DND-41 (cell line): ENCODE measurements at regions not wholly inside any gene's neighbourhood (a gene's known extent, or its start where the extent isn't known, plus 50 kb on each side); places are given as distances from the start of the nearest gene placed in this dataset.

Source experiments
- ATAC-seq: fragments of 200-7000 bp; cut with Tn5 transposase; 3 replicates; pipeline ENCODE4 v1.9.1; 2021; ENCODE audit warnings: low read depth; ENCODE audit not compliant: insufficient read depth
- DNase-seq: peaks from one replicate; pipeline ENCODE4 v3.0.0-alpha.2; 2020
- H2AFZ ChIP-seq: 2 replicates; pipeline ENCODE4 v1.6.0; 2012; ENCODE audit warnings: low read depth, low read length
- H3K27ac ChIP-seq: 2 replicates; pipeline ENCODE4 v1.5.1; 2012; ENCODE audit warnings: low read length, inconsistent platforms
- H3K27me3 ChIP-seq: fragments of 200-600 bp; sonication (generic); 2 replicates; pipeline ENCODE4 v1.6.0; 2012; ENCODE audit warnings: low read length, mild to moderate bottlenecking, inconsistent platforms; ENCODE audit not compliant: insufficient read depth, poor library complexity
- H3K36me3 ChIP-seq: 2 replicates; pipeline ENCODE4 v1.5.1; 2012; ENCODE audit warnings: low read length, inconsistent platforms; ENCODE audit not compliant: insufficient read depth
- H3K4me1 ChIP-seq: 2 replicates; pipeline ENCODE4 v1.5.1; 2012; ENCODE audit warnings: mild to moderate bottlenecking, low read length; ENCODE audit not compliant: insufficient read depth
- H3K4me2 ChIP-seq: 2 replicates; pipeline ENCODE4 v1.6.0; 2012; ENCODE audit warnings: mild to moderate bottlenecking, moderate library complexity, low read length, inconsistent platforms; ENCODE audit not compliant: insufficient read depth
- H3K4me3 ChIP-seq, 2 experiments: fragments of 200-600 bp in 1 of 2; shearing (Covaris generic) in 1 of 2; 2 replicates each; pipeline ENCODE4 v1.5.1; 2012 to 2016; ENCODE audit warnings: inconsistent platforms in 2 of 2, low read length in 2 of 2, mild to moderate bottlenecking in 2 of 2, low read depth in 1 of 2, moderate library complexity in 1 of 2
- H3K79me2 ChIP-seq: 2 replicates; pipeline ENCODE4 v1.6.0; 2012; ENCODE audit warnings: low read length, inconsistent platforms; ENCODE audit not compliant: insufficient read depth
- H3K9ac ChIP-seq: 2 replicates; pipeline ENCODE4 v1.6.0; 2012; ENCODE audit warnings: low read depth, mild to moderate bottlenecking, inconsistent platforms, low read length, moderate library complexity
- H3K9me3 ChIP-seq: 2 replicates; pipeline ENCODE4 v1.5.1; 2012; ENCODE audit warnings: low read length, moderate library complexity, mild to moderate bottlenecking, inconsistent platforms; ENCODE audit not compliant: insufficient read depth, severe bottlenecking
- H4K20me1 ChIP-seq: 2 replicates; pipeline ENCODE4 v1.6.0; 2012; ENCODE audit warnings: low read length; ENCODE audit not compliant: insufficient read depth
- EZH2 ChIP-seq: IDR thresholded peaks from 3 replicates; pipeline ENCODE4 v1.6.1; 2012; ENCODE audit warnings: borderline replicate concordance, low read depth, mild to moderate bottlenecking, moderate library complexity, low read length, inconsistent platforms; ENCODE audit not compliant: severe bottlenecking
- TF ChIP-seq, protein P1 (sequence below): IDR thresholded peaks from 2 replicates; pipeline ENCODE4 v1.5.1; 2012; ENCODE audit warnings: borderline replicate concordance, low read length, moderate library complexity, mild to moderate bottlenecking; ENCODE audit not compliant: poor library complexity, severe bottlenecking; ENCODE audit errors: extremely low read depth

GRCh38 chr1:61007534-61008364, 74.6 kb upstream of the NFIA start:
- no peak for TF ChIP-seq EZH2
- TF ChIP-seq, protein P1, sequence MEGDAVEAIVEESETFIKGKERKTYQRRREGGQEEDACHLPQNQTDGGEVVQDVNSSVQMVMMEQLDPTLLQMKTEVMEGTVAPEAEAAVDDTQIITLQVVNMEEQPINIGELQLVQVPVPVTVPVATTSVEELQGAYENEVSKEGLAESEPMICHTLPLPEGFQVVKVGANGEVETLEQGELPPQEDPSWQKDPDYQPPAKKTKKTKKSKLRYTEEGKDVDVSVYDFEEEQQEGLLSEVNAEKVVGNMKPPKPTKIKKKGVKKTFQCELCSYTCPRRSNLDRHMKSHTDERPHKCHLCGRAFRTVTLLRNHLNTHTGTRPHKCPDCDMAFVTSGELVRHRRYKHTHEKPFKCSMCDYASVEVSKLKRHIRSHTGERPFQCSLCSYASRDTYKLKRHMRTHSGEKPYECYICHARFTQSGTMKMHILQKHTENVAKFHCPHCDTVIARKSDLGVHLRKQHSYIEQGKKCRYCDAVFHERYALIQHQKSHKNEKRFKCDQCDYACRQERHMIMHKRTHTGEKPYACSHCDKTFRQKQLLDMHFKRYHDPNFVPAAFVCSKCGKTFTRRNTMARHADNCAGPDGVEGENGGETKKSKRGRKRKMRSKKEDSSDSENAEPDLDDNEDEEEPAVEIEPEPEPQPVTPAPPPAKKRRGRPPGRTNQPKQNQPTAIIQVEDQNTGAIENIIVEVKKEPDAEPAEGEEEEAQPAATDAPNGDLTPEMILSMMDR: no peak
- H4K20me1 ChIP-seq: no peaks in the 10 kb centered on the region
- H2AFZ ChIP-seq: no peak overlapping the region
- H3K9ac ChIP-seq: no peak overlapping the region
- no peaks in the 10 kb centered on the region for H3K4me1 ChIP-seq
- H3K9me3 ChIP-seq: no peaks in the 10 kb centered on the region
- ATAC-seq (no peak), DNase-seq (no peak)
- H3K4me3 ChIP-seq: no peak overlapping the region
- H3K27me3 ChIP-seq: no peaks in the 10 kb centered on the region
- no peaks in the 10 kb centered on the region for H3K79me2 ChIP-seq
- no peak overlapping the region for H3K27ac ChIP-seq
- H3K4me2 ChIP-seq: no peak overlapping the region
- H3K36me3 ChIP-seq: no peaks in the 10 kb centered on the region

GRCh38 chr1:61005614-61006580, 76.5 kb upstream of the NFIA start:
- no peaks in the 10 kb centered on the region for H4K20me1 ChIP-seq
- no peak overlapping the region for H2AFZ ChIP-seq
- ATAC-seq: no peak
- DNase-seq: no peak
- TF ChIP-seq EZH2: no peak
- TF ChIP-seq, protein P1: no peak
- H3K4me1 ChIP-seq: no peaks in the 10 kb centered on the region
- no peaks in the 10 kb centered on the region for H3K9me3 ChIP-seq
- H3K27ac ChIP-seq: no peak overlapping the region
- H3K9ac ChIP-seq: no peak overlapping the region
- no peaks in the 10 kb centered on the region for H3K79me2 ChIP-seq
- H3K4me2 ChIP-seq: no peak overlapping the region
- no peaks in the 10 kb centered on the region for H3K27me3 ChIP-seq
- no peak overlapping the region for H3K4me3 ChIP-seq
- H3K36me3 ChIP-seq: no peaks in the 10 kb centered on the region

DNA sequence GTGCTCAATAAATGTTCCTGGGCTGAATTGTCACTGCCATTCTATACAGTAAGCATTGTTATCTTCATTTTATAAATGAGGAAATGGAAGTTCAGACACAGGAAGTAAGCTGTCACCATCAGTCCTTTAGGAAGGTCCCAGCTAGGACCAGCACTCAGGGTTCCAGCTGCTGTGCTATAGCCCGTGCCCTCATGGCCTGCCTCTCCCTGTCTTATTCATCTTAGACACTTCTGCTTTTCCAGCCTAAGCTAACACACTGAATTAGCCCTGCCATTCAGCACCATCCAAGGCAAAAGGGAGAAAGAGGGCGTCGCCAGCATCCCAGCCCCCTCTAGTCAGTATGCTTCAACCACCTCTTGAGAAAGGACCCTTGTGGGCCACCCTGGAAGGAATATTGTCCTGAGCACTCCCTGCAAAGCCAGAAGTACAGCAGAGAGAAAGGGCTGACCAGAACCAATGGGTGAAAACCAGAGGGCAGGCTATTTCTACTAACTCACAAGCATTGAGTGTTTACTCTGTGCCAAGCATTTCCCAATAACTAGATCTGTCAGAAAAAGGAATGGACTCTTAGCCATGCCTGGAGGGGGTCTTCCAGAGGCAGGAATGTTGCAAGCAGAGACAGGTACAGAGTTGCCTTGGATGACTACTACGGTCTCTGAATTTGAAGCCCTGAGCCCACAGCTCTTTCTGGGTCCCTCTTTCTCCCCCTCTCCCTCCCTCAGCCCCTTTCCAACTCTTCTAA, 77.9 kb upstream of the NFIA start:
- H3K27ac ChIP-seq: no peak overlapping the region
- no peak overlapping the region for H3K4me2 ChIP-seq
- no peaks in the 10 kb centered on the region for H3K9me3 ChIP-seq
- H3K9ac ChIP-seq: no peak overlapping the region
- H2AFZ ChIP-seq: no peak overlapping the region
- H3K36me3 ChIP-seq: no peaks in the 10 kb centered on the region
- DNase-seq (no peak), ATAC-seq (no peak)
- H3K79me2 ChIP-seq: no peaks in the 10 kb centered on the region
- no peak overlapping the region for H3K4me3 ChIP-seq
- H4K20me1 ChIP-seq: no peaks in the 10 kb centered on the region
- no peaks in the 10 kb centered on the region for H3K27me3 ChIP-seq
- TF ChIP-seq EZH2: no peak
- TF ChIP-seq, protein P1: no peak
- H3K4me1 ChIP-seq: no peaks in the 10 kb centered on the region
